ENCODE measurements at regions not wholly inside any gene's neighbourhood (a gene's known extent, or its start where the extent isn't known, plus 50 kb on each side); places are given as distances from the start of the nearest gene placed in this dataset.

GRCh38 chr17:36878216-36878615, 59.1 kb upstream of the LHX1 start:
- no peak for TF ChIP-seq ZFX (IDR thresholded peaks at IDR 0.05; ENCODE audit: borderline replicate concordance)
- TF ChIP-seq CTCF (IDR thresholded peaks at IDR 0.05) = no peak
